HG02763 (cell line): ENCODE measurements at regions not wholly inside any gene's neighbourhood (a gene's known extent, or its start where the extent isn't known, plus 50 kb on each side); places are given as distances from the start of the nearest gene placed in this dataset.

ENCODE experiments used
- ATAC-seq: cut with Tn5 transposase; IDR thresholded peaks from one replicate; pipeline ENCODE4 v1.9.1; 2021; ENCODE audit warnings: mild to moderate bottlenecking, moderate library complexity; ENCODE audit not compliant: unreplicated experiment

DNA sequence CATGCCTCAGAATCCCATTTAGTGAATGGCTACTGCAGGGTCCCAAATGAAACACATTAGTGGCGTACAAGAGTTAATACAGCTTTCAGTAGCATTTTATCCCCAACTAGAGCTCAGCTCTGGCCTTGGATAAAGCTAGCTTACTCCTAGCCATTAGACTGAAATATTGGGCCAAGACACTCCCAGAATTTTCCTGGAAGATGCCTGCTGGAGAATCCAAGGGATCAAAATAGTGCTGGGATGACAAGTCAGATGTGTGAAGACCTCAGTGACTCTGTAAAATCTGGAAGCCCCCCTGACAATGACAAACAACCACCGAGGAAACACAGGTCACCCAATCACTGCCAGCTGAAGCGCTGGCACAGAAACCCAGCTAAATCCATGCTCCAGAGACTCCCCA, 303.1 kb upstream of the SORL1-AS1 start:
- ATAC-seq, result no peak

DNA sequence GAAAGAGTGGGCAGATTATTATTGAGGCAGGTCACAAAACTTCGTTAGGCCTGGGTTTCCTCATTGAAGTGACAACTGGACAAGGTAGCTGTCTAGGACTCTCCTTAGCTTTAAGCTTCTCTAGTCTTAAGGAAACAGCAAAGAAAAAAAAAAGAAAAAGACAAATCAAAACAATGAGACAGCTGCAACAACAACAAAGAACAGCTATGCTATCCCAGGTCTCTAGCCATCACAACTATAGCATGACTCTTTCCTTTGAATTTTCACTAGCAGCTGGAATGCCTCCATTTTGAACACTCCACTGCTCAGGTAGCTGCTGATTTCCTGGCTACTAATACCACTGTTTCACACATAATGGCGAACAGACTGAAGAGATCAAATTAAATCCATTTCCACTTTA, 302.4 kb upstream of the SORL1-AS1 start:
- ATAC-seq, result no peak

DNA sequence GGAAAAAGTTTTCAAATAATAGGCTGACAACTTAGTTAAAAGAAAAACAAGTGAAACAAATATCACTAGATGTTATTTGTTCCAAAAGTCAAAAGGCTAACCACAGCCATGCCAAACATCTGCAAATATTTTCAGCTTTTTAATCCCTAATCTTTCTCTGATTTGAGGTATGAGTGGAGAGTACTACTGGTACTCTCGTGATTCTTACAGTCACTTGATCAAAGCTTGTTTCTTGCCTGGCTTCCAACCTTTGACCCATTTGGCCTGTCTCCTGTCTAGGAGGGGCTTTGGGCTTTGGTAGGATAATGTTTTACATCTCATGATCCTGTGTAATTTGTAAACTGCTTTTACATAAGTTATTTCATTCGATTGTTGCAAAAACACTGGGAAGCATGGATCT, 301.8 kb upstream of the SORL1-AS1 start:
- ATAC-seq, result no peak

DNA sequence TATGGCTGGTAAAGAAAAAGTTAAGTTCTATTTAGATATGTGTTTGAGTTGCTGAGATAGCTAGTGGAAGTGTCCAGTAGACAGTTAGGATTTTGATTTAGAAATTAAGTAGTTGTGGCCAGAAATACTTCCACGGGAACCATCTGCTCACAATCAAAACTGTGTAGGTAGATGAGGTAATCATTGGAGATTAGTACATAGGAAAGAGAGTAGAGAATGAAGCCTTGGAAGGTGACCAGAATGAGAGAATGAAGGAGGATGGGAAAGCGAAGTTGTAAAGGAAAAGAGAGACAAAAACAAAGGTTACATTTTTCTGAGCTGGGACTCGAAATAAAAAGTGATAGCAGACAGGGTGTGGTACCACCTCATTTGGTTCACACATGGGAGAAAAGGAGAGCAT, 296.9 kb upstream of the SORL1-AS1 start:
- ATAC-seq, result no peak

DNA sequence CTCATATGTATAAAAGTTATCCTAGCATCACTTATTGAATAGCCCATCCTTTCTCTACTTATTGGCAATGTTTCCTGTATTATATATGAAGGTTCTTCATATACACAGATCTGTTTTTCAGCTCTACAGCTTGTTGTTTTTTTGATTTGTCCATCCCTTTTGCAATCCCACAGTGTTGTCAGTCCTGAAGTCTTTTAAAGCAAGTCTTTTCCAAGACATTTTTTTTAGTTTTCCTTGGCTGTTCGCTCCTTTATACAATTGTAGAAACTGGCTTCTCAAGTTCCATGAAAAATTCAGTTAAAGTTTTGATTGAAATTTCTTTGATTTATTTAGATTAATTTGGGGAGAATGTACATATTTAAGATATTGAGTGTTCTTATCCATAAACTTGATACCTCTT, 295.3 kb upstream of the SORL1-AS1 start:
- no peak for ATAC-seq

DNA sequence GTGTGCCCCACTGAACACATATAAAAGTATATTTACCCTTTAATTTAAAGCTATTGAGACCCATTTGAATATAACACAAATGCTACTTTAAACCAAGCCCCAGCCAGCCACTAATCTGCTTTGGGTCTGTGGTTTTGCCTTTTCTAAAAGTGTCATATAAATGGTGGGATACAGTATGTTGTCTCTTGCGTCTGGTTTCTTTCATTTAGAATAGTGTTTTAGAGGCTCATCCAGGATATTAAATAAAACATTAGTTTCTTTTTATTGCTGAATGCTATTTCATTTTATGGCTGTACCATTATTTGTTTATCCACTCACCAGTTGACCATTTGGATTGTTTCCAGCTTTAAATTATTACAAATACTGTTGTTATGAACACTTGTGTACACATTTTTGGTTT, 290.5 kb upstream of the SORL1-AS1 start:
- no peak for ATAC-seq

DNA sequence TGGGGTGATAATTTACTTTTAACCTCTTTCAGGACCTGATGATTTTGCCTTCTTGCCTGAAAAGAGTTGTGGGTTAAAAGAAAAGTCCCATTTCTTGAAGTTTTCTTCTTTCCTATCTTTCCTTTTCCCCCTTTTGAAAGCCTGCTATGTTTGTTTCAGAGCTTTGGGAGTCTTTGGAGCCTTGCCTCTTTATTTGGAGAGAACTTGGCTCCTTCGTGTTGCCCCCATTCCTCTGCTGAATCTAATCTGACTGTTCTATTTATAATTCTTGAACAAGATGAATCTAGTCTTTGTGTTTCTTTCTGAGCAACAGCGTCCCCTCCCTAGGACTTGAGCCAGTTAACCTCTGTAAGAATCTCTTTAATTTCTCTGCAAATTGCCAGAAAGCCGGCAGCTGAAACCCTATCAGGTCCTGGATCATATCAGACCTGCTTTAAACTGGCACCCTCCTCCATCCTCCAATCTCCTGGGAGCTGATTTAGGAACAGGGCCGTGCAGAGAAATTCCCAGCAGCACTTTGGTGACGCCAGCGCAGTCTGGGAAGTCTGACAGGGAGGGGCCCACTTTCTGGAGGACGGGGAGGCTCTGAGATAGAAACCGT, 289.1 kb upstream of the SORL1-AS1 start:
- ATAC-seq, result no peak

DNA sequence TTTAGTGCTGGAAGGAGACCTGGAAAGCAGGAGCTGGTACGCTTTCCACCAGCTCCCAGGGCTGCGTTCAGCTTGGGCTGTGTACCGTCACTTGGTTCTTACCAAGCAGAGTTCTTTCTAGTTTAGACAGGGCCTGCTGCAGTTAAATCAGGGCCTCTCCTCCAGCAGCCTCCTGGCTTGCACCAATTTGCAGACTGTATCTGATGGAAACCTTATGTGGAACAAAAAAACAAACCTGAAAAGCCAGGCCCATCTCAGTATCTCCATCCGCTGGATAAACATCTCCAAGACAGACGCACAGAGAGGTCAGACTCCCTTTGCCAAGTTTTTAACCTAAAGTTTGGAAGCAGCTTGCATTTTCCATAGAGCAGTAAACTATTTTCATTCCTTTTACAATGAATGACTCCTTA, 288.6 kb upstream of the SORL1-AS1 start:
- ATAC-seq, result no peak

DNA sequence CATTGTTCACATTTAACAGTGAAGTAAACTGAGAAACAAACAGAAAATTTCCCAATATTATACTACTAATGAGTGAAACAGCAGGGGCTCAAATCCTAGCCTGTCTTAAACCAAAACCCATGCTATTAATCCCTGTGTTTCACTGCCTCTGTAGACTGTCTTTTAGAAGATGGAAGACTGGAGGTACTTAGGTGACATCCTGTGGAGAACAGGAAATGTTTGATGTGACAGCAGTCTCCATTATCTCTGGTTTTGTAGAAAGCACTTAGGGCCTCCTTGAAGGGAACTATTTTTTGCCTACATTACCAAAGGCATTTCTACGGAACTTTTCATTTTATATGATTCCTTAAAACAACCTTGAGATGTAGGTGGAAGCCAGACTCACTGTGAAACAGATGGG, 288.1 kb upstream of the SORL1-AS1 start:
- no peak for ATAC-seq

DNA sequence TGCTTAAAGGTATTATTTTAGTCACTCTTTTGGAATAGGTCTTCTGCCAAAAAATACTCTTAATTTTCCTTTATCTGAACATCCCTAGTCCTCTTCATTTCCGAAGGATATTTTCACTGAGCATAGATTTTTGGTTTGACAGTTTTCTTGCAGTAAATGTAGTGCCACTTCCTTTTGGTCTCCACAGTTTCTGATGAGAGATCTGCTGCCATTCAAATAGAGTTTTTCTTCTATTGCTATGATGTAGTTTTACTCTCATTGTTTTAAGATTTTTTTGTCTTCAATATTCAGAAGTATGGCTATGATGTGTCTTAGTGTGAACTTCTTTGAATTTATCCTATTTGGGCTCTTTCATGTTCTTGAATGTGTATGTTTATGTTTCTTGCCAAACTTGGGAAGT, 281.1 kb upstream of the SORL1-AS1 start:
- no peak for ATAC-seq

DNA sequence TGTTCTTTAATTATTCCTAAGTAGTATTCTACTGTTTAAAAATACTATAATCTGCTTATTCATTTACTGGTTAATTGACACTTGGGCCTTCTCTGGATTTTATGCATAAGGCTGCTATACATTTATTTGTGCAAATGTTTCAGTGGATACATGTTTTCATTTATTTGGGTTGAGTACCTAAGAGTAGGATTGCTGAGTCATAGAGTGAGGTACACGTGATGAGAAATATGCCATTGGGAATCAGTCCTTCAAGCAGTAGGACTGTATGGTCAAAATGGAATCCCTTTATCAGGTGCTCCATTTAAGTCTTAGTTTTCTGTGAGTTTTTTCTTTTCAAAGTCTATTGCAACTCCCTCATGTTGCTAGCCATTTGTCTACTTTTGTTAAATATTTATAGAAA, 275.2 kb upstream of the SORL1-AS1 start:
- ATAC-seq, result no peak

DNA sequence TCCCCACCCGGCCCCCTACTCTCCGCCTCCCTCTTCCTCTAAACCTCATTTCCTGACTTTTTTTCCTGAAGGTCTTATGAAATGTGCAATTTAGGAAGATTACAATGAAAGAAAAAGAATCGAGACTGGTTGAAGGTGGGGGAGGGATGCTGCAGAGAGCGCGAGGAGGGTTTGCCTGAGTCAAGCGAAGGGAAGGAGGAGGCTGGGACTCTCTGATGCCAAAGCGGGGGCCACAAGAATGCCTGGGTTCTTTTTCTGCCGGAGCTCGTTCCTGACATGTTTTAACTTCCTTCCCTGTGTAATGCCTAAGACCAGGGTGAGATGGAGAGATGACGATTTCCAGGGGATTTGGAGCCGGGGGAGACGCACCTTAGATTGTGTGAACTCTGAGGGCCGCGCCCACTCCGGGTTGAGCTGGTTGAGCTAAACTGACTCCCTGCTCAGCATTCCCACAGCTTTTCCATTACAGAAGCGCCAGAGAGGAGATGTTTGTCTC, 270.5 kb upstream of the SORL1-AS1 start:
- no peak for ATAC-seq

DNA sequence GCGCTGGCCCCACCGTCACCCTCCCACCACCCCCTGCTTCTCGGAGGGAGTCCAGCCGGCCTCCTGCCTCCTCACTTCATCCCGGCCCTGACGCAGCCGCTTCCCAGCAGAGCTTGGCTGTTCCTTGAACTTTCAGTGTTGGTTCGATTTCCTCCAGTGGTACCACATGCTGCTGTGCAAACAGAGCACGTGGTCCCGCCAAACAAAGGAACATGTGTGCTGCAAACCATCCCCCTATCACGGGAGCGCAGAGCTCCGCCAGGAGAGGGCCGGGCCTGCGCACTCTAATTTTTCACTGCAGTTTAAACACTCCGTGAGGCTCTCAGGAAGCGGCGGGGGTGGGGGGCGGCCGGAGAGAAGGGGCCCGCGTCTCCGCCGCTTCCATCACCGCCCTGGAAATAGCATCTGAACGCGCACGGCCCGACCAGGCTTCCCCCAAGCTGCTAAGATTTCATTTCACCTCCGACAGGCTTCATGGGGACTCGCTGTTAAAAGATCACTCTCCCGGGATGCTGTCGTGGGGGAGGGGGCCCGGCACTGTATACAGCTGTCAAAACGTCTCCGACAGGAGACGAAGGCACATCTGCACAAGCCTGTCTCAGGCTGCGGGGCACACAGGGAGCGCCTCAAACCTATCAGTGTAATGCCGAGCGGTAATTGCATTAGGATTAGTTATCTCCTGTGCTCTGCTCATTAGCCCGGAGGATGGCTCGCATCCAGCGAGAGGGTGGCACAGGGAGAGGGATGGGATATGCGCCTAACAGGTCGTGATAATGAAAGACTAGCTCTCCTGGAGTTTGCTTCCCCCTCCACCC, 269.9 kb upstream of the SORL1-AS1 start:
- no peak for ATAC-seq

DNA sequence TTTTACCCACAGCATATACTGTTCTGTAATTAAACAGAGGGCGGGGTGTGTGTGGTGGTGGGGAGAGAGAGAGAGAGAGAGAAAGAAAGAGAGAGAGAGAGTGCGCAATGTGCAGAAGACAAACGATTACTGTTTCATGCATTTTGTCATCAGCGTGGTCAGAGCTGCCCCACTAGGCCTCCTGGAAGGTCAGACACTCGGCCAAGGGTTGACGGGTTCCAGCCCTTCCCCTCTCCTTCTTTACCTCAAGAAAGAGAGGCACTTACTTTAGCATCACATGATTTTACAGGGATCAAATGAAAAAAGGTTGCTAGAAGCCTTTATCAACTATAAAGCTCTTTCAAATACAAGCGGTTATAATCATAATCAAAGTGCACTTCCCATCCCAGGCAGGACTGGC, 269.2 kb upstream of the SORL1-AS1 start:
- no peak for ATAC-seq

DNA sequence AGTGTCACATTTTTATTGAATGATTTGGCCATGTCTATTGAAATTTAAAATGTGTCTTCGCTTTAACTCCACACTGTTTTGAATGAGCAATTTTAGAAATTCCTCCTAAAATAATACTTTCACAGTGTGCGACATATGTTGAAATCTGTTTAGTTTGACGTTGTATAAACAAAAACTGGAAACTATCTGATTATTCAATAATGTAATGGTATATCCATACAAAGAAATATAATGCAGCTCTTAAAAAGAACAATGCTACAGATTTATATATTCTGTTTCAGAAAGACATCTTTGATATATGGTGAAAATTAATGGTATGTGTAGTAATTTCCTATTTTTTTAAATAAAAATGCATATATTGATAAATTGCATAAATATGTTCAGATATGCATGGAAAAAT, 268.7 kb upstream of the SORL1-AS1 start:
- no peak for ATAC-seq

DNA sequence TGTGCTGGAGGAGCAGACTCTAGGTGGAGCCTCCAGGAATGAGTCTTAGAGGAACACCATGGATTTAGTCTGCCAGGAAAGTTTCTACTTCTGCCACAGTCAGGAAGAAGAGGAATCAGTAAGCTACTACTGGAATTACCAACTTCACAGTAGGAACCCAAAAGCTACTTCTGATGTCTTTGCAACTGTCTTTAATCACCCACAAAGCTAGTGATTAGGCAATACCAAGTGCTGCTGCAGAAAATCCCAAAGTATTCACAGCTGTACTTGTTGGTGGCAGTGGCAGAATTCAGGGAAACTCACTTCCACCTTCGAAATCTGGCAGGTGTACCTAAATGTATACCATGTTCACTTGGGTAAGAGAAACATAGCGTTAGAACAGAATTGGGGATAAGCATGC, 264.5 kb upstream of the SORL1-AS1 start:
- ATAC-seq, result no peak

DNA sequence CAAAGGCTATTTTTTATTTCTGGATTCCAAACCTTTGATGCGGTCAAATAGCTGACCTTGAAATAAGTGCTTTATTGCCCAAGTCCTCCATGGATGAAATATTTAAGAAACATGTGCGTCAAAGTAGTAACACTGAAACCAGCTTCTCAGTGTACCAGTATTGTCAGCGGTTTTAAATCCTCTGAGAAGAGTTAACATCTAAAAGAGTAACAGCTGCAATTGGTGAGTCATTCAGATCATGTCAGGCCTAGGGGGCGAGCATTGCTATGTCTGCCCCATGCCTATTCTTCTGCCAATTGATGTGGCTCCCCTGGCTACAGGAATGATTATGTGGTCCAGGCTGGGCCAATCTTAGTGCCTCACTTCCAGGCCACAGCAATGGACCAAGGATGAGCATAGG, 263.3 kb upstream of the SORL1-AS1 start:
- ATAC-seq, result no peak

DNA sequence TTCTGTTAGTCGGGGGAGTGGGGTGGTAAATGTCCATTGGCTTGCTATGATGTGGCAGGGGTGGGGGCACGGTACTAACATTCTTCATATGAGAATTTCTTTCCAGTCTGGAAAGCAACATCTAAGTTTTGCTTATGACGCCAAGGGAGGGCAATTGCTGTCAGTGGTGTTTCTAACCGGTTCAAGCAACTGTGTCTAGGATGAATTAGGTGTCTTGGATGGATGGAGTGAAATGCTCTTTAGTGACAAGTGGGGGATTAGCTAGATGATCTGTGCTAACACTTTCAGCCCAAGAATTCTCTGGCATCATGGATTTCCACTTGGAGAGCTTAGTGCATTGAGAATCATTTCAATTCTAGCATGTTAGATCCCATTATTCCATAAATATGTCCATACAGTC, 262.6 kb upstream of the SORL1-AS1 start:
- no peak for ATAC-seq

DNA sequence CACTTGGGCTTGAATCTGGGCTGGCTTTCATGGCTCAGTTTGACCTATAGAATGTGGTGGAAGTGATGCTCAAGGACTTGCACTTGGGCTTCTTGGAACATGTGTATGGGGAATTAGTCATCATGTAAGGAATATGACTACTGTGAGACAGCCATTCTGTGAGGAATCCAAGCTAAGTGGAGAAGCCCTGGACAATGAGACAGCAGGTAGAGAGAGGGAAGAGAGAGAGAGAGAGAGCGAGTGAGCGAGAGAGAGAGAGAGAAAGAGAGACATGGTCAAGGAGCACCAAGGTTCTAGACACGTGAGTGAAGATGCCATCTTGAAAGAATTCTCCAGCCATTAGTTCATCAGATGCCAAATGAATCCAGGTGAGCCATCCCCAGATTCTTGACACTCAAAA, 261.6 kb upstream of the SORL1-AS1 start:
- ATAC-seq, result no peak

DNA sequence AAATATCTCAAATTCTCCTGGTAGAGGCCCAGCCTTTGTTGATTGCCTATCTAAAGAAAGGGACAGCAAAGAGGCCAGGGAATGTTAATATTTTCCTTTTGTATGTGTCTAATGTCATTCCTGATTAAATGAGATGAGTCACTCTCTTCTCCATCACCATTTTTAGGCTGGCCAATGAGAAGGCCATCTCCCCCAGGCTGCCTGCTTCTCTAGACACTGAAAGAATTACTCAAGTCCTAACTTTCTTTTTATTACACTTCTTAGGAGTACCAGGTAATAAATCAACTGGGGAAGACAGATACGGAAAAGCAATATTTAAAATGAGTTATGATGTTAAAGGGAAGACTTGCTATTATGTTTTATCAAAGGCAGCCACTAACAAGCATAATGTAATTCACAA, 259.2 kb upstream of the SORL1-AS1 start:
- ATAC-seq, result no peak

DNA sequence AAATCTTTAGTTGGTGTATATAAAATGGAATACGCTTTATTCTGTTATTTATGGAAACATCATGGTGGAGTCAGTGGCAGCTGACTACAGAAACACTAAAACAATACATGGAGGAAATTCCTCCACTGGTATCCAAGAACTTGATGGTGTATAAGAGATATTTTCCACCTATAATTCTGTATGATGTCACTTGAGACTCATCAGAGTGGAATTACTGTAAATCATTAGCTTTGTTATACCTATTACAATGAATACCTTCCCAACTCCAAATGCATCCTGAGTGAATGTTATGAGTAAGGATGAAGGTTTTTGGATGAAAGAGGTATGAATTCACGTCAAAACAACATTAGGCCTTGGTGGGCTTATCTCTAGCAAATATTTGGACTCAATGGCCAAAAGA, 258.5 kb upstream of the SORL1-AS1 start:
- ATAC-seq, result no peak

DNA sequence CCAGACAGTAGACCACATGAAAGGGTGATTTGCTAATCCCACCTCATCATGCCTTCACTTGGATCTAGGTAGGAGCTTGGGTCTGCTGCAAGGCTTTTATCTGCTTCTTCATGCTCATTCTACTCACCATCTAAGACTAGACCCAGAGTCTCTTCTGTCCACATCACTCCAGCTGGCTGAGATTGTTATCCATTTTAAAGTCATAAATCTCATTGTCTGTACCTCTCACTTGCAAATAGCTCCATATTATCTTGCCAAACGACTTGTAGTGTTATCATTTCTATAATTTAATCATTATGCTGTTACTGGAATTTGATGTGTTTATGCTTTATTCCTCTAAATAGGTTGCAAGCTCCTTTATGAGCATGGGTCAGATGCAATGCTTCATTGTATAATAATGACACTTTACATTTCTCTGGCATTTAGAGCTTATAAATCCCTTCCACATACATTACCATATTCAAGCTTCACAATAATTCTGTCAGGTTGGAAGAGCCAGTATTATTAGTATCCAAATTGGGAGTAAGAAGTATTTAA, 254.2 kb upstream of the SORL1-AS1 start:
- ATAC-seq, result no peak
